Left kidney (tissue), 1 donor: ENCODE measurements at regions not wholly inside any gene's neighbourhood (a gene's known extent, or its start where the extent isn't known, plus 50 kb on each side); places are given as distances from the start of the nearest gene placed in this dataset.

Experiments
- DNase-seq: peaks from one replicate; pipeline ENCODE4 v3.0.0-alpha.2; 2013

DNA sequence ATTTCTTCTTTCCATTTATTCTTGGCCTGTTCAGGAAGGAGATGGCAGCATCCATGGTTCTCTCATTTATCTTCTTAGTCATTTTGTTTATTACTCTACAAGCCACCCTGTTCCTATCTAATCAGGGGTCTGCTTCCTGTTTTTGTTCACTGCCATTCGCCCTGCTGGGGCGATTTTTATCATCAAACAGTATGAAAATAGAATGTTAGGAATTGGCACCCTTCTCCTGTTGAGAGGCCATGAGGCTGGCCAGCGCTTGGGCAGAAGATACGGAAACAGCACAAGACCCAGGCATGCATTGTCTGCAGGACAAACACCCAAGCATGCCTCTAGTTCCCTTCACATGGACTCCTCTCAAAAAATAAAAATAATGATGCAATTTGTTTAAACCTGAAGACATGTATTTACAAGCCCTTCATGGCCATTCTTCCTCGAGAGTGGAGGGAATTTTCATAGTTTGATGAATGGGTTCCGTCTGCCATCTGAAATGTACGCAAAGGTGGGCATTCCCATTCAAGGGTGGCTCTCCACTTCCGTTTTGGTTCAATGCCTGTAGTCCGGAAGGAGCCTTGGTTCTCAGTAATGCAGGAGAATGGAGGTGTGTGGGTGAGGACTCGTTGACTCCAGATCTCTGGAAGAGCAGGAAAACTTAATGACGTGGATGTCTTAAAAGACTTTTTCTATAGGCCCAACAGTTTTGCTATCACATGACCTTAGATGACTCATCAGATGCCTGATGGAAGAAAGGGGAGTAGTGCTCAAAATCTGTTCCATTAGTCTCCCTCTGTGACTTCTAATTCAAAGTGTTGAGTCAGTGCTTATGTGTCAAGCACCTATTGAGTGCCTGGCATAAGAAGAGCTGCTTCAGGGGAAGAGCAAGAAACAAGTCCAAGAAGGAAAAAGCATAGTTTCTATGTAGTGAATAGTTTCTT, 252.4 kb upstream of the TBX3 start:
- no peak for DNase-seq

DNA sequence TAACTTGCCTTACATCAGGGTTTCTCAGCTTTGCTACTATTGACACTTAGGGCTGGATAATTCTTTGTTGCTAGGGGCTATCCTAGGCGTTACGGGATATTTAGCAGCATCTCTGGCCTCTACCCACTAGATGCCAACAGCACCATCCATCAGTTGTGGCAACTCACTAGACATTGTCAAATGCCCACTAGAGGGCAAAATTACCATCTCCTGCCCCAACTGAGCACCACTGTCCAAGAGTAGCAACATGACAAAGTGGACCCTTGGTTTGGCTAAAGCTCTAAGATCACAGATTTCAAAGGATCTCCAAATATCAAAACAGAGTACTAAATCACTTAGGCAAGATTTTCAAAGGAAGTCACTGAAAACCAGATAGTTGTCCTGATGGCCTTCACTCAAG, 251.7 kb upstream of the TBX3 start:
- DNase-seq = no peak

DNA sequence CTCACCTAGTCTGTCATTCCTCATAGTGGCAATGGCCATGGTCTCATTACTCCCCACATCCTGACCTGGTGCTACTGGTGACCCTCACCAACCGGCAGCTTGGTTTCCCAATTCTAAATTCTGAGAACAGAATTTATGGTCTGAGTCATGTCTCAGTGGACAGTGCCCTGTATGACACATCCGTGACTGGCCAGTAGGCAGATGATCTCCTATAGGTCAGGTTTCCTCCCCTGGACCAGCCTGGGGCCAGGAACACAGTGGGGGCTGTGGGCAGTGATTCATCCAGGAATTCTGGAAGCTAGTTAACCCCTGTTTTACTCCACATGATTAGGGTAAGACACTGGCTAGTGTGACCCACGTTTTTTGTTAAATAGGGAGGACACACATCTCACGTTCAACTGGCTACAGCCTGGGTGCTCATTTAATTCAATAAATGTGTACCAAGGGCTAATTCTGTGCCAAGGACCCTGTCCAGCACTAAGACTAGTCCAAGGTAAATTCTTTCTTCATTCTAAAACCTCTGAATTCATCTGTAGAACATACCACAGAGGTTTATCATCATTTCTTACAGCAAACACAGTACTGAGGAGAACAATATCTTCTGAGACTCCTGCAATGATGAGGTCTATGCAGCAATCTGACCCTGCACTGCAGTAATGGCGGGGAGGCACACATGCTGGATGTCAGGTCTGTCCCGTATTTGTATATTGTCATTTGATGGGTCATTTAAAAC, 249.6 kb upstream of the TBX3 start:
- DNase-seq = no peak

DNA sequence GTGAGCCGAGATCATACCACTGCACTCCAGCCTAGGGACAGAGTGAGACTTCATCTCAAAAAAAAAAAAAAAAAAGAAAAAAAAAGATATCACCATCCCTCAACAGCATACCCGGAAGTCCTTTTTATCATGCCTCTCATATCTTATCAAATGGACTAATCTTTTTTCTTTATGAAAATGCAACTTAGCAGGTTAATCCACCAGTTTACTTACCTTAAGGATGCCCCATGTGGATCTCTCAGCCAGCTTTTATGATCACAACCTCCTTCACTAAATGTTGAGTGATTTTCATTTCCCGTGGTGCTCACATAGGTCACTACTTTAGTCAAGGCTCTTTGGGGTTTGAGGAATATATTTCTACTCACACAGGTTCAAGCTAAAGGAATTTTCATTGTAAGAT, 248.8 kb upstream of the TBX3 start:
- DNase-seq = no peak

DNA sequence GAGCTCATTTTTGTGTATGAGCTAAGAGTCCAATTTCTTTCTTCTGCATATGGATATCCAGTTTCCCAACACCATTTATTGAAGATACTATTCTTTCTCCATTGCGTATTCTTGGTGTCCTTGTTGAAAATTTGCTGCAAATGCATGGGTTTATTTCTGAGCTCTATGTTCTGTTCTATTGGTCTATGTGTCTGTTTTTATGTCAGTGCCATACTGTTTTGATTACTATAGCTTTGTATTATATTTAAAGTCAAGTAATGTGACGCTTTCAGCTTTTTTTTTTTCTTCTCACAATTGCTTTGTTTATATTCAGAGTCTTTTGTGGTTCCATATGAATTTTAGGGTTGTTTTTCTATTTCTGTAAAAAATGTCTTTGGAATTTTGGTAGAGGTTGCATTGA, 247.1 kb upstream of the TBX3 start:
- DNase-seq = no peak

DNA sequence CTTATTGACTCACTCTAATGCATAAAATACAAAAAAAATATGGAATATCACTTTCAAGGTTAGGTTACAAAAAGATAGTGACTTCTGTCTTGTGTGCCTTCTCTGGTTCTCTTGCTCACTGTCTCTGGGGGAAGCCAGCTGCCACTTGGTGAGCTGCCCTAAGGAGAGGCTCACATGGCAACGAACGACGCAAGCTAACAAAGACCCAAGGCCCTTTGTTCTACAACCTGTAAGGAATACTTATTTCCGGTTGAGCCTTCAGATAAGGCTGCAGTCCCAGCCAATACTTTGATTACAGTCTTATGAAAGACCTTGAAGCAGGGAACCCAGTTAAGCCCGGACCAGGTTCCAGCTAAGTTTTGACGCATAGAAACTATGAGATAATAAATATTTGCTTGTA, 242.4 kb upstream of the TBX3 start:
- no peak for DNase-seq

DNA sequence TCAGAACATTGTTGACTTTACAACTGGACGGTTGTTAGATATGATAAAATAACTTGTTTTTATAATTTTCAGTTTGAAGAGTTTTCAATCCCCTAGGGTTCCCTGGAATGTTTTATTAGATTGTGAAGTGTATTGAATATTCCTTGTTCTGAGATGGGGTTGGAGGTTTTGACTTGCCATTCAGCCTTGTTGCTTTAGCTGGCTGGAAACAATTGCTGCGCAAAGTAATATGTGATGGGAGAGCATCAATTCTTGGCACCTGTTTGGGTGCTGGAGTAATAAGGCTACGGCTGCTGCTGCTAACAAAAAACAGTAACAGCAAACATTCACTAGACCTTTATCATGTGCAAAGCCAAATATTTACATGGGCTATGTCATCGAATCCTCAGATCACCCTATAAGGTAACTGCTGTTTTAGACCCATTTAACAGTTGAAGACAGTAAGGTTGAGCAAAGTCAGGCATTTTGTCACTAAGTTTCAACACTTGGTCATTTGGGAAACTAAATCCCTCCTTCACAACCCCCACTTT, 241.0 kb upstream of the TBX3 start:
- DNase-seq = no peak

DNA sequence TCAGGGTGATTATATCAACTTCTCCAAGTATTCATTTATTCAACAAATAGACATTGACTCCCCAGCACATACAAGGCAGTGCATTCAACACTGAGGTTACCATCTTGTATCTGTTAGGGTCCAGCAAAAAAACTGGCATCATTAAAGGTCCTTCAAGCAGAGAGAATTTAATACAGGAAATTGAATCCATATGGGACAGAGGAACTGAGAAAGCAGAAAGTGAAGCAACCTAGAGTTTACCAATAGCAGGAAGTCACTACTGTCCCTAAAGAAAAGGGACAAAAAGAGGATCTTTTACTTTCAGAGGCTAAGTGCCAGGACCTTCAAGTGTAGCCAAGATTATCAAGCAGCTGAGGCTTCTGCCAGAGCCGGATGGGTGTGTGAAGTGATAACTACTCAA, 237.8 kb upstream of the TBX3 start:
- DNase-seq = no peak

DNA sequence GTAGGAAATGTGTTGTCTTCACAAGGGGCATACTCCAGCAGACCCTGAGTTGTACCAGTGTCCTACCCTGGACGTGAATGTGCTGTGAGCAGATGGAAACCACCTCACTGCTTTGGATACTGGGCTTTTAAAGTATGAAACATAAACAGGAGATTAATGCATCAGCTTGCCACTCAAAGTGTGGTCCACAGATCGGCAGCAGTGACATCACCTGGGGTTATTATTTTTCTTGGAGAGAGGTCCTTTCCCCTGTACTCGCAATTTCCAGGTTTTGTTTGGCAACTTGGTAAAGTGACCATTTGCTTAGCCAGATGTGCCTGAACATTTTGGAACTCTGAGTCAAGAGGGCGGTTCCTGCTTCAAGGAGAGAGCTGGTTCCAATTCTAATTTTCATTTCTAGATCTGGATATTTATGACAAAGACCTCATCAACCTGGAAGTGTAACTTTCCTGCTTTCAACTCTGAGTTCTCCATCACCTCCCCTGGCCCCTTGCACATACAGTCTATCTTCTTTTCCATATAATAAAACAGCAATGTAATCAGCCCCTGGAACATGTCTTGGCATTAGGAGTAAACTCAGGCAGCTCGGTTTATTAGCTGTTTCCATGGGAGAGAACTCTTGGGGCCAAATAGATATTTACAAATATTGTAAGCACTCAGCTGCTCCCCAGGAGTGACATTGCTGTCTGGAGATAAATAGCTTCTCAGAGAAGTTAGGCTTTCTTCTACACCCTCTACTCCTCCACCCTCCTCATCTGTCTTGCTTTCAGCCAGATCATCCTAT, 237.0 kb upstream of the TBX3 start:
- no peak for DNase-seq

DNA sequence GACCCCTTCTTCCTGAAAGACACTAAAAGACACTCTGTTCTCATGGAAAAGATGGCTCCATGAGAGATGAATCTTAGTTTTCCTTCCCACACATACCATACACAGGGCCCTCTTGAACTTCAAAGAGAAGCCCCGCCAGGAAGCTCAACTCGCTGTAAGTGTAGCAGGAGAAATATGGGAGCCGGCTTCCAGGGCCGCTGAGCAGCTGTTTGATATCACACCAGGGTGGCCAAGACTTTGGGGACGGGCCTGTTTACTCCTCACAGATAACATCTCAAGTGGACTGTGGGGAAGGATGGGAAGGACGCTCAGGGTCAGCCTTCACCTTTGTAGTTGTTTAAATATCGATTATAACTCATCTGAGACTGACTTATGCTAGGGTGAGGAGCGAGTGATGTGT, 235.5 kb upstream of the TBX3 start:
- peak; percentile 38 for DNase-seq

DNA sequence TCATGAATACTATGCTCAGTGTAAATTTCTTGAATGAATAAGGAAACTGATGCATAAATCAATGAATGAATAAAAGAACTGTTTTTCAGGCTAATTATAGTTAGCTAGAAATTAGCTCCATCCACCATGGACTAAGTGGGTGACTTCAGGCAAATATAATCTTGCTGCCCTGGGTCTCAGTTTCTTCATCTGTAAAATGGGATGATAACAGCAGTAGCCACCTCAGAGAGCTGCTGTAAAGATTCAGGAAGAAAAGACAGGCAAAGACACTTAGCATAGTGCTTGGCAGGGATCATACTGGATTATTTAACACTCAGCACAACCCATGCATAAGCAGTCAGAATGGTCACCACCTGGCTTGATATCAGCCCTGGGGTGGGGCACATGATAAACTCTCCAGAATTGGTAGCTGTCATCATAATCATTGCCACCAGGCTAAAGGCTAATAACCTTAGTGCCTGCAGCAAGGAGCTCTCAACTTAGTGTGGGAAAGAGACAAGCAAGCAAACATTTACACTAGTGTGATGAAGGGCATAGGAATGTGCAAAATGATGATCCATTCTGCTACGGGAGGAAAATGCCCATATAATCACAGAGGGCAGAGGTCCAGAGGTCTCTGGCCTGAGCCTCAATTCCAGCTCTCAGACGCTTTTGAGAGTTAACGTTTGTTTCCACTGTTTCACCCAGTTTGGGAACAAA, 234.7 kb upstream of the TBX3 start:
- DNase-seq = no peak

DNA sequence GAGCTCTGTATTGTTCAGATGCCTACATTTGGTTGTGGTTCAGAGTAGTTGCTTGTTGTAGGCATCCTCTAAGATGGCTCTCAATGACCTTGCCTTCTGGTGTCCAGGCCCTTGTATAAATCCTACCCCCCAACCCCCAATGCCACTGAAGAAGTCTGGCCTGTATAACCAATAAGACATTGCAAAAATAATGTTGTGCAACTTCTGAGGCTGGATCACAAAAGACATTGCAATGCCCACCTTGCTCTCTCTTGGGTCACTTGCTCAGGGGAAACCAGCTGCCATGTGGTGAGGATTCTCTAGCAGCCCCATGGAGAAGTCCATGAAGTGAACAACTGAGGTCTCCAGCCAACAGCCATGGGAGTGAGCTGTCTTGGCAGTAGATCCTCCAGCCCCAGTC, 234.0 kb upstream of the TBX3 start:
- DNase-seq = no peak

DNA sequence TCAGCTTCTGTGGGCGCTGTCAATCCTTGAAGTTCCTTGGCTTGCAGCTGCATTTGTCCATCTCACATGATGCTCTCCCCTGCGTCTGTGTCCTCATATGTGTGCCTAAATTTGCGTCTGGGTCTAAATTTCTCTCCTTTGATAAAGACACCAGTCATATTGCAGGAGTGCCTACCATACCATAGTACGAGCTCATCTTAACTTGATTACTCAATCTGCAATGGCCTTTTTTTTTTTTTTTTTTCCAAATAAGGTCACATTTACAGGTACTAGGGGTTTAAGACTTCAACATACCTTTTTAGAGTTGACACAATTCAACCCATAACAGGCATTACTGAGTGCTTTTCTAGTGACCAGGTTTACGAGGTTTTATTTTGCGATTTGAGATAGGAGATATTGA, 233.3 kb upstream of the TBX3 start:
- DNase-seq = no peak

DNA sequence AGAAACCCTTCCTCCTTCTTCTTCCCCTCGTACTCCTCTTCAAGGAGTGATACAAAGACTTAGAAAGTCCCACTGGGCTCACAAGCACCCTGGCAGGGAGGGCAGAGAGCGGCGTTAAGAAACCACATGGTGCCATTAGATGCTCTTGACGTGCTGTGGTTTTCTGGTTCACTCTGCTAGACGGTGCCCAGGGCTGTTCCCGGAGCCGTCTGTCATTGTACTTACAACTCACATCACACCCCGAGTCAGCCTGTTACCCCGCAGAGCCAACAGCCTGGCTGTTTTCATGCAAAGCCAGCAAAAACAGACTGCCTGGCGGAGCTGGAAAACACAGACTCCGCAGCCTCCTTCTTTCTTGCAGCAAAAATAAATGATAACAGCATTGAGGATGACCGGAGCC, 232.6 kb upstream of the TBX3 start:
- no peak for DNase-seq

DNA sequence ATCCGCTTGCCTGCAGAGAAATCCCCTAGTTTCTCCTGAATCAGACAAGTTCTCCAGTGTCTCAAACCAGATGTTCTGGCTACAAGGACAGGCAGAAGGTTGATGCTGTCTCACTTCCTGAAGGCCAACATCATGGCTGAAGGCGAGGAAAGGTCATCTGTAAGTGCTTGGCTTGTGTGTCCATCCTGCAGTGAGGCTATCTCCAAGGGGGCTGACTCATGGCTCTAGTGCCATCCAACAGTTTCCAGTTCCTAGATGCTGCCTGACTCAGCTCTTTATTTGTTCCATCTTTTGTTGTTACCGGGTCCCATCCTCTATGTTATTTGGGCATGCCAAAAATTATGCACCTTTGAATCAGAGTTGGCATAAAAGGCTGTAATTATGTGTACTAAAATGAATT, 232.1 kb upstream of the TBX3 start:
- DNase-seq = no peak

DNA sequence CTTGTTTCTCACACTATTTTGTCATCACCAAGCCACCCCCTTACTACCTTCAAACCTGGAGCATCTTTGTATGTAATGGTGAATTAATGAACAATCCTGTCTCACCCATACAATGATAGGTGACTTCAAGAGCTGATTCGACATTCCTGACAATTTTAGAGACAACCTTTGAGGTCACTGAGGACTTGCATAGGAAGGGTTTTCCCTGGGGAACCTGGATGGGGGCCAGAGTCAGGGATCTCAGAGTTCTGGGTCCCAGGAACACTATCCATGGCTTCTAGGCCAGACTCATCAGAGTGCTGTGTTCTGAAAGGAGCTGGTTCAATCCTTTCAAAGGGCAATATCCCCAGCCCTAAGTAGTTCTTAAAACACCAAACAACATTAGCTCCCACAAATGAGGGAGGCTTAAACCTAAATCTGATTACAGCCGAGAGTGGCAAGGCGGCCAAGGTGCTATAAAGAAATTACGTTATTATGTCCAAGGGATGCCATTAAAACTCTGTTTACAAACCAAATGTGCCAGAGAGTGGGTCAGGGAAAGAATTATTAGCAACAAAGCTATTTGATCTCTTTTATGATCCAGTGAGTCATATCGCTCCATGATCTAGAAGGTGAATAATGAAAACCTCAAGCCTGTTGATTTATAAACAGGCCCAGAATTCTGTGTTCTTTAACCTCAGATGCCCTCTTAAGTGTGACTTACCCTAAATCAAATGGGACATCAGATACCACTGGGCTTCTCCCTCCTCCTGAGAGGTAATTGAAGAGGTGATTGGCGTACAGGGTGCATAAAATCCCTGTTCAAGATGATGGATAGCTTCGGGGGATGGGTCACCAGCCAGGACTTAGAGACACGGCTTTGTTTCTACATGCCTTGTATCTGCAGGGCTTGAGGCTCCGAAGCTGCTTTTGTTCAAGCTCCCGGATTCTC, 230.2 kb upstream of the TBX3 start:
- peak; percentile 70 for DNase-seq

DNA sequence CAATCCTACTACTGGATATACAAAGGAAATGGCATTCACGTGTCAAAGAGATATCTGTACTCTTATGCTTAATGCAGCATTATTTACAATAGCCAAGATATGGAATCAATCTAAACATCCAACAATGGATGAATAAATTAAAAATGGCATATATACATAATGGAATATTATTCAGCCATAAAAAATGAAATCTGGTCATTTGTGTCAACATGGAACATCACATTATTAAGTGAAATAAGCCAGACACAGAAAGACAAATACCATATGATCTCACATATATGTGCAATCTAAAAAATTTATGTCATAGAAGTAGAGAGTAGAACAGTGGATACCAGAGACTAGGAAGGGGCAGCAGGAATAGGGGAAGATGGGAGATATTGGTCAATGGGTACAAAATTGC, 228.8 kb upstream of the TBX3 start:
- DNase-seq = no peak

DNA sequence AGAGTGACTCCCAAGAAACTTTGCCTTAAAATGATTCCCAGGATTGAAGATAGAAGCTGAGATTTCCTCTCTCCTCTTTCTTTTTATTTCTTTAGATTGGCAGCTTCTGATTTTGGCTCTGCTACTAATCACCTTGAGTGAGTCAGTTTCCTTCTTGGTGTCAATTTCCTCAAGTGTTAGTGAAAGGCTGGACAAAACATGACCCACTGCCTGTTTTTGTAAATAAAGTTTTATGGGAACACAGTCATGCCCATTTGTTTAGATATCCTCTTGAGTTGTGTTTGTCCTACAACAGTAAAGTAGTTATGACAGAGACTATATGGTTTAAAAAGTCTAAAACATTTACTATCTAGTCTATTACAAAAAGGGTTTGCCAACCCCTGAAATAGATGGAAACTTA, 227.2 kb upstream of the TBX3 start:
- no peak for DNase-seq

DNA sequence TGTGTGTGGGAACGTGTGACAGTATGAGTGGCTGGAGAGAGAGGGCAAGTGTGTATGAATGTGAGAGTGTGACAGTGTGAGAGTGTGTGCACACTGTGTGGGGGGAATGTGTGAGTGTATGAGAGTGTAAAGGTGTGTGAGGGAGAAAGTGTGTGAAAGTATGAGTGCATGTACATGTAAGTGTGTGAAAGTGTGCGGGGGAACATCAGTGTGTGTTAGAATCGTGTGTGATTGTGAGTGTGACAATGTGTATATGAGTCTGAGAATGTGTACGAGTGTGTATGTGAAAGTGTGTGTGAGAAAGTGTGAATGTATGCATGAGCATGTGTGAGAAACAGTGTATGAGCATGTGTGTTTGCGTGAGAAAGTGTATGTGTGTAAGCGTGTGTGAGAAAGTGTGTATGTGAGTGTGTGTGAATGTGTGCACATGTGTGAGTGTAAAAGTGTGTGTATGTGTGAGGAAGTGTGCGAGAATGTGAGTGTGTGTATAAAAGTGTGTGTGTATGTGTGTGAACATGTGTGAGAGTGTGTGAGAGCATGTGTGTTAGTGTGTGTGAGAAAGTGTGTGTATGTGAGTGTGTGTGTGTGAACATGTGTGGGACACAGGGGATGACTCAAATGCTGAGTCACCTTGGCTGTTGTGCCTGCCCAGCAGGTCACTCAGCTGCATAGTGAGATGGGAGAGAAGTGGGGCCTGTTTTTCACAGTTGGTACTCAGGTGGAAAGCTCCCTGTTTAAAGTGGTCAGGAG, 220.5 kb upstream of the TBX3 start:
- no peak for DNase-seq

DNA sequence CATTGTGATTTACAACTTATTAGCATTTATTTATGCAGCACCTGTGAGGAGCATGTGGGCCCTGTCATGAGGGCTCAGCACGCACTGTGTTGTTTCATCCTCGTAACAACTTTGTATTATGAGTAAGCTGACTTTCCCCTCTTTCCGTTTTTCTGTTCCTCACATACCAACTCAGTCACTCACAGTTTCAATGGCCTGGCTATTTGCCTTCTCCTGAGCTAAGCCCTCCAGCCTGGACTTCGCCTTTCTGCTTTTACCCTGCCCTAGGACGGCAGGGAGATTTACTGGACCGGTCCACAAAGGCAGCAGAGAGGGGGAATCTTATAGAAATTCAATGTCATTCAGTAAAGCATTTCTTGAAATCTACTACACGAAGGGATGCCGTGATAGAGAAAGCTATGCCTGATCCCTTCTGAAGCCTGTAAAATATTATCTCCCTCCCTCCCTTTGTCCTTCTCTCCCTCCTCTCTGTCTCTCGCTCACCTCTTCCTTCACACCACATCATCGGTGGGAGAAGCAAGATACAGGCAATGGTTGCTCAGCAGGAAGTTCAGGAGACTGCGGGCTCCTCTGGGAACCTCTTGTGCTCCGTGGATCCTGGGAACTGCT, 219.2 kb upstream of the TBX3 start:
- DNase-seq = no peak
